ENCODE measurements at regions not wholly inside any gene's neighbourhood (a gene's known extent, or its start where the extent isn't known, plus 50 kb on each side); places are given as distances from the start of the nearest gene placed in this dataset.

DNA sequence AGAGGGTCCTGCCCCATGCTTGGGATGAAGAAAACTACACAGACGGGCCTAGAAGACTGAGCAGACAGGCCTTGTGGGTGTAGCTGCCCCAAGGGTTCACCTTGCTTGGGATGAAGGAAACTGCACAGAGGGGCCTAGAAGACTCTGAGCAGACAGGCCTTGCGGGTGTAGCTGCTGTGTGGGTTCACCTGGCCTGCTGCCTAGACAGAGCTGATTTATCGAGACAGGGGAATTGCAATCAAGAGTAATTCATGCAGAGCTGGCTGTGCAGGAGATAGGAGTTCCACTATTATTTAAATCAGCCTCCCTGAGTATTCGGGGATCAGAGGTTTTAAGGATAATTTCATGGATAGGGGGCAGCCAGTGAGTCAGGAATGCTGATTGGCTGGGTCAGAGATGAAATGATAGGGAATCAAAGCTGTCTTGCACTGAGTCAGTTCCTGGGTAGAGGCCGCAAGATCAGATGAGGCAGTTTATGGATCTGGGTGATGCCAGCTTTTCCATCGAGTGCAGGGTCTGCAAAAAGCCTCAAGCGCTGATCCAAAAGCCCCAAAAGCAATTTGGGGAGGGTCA, 341.4 kb downstream of the GALR1 start:
- no peak for DNase-seq (ENCODE audit: low spot score)

DNA sequence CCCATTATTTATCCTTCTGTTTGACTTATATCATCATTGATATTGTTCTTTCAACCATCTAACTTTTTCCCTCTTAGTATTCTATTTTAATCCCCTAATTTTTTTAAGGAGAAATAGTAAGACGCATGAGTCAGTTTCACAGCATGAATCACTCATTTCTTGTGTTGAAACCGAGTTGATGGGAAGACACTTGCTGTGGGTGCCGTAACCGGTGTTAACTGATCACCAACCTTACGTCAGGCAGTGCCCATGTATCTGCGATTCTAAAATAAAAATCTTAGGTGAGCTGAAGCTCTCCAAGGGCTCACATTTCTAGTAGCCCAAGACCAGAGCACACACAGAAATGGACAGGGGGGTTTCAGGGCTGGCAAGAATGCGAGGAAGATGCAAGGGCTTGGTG, 348.1 kb downstream of the GALR1 start:
- DNase-seq (ENCODE audit: low spot score) = no peak

DNA sequence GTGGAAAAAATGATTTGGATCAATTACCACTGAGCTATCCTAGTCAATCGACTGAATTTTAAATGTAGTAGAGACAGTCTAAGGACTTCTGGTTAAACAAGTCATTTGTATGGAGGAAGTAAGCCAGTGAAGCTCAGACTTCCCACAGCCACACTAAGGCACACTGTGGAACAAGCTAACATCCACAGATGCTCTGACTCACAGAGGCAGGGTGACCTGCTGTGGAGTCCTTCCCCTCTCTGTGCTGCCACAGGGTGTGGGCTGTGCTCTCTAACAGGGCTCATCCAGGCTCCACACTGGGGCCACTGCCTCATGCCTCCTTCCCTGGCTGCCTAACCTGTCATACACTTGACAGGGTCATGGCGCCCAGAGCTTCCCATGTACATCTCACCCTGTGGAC, 351.0 kb downstream of the GALR1 start:
- DNase-seq (ENCODE audit: low spot score) = no peak

DNA sequence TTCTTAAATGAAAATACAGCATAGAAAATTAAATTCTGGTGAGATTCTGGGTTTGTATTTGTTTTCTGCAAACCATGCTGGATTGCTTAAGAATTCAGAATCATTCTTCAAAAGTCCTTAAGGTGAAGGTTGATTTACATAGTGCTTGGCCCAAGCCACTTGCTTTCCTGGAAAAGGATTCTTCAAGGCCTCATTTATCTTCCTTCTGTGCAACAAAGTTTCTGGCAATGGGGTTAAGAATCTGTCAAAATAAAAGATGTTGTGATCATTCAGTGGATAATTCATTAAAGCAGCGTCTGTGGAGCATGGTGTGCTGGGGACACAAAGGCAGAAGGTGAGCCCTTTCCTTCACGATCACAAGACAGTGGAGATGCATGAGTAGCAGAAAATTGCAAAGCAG, 351.9 kb downstream of the GALR1 start:
- DNase-seq (ENCODE audit: low spot score) = no peak

DNA sequence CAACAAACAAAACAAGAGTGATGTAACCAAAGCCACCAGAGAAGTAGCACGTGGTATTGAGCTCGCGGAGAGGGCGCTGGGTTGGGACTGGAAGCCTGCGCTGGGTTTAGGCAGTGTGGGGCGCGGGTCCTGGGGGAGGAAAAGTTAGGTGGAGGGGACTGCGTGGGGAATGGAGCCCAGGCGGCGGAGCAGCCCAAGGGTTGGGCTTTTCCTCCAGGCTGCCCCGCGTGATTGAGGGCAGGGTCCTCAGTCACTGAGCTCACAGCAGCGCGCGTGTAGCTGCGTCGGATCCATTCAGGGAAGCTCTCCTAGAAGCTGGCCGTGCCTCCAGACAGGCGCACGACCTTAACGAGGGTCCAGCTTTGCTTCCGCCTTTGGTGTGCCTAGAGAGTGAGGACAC, 357.4 kb downstream of the GALR1 start:
- no peak for DNase-seq (ENCODE audit: low spot score)

DNA sequence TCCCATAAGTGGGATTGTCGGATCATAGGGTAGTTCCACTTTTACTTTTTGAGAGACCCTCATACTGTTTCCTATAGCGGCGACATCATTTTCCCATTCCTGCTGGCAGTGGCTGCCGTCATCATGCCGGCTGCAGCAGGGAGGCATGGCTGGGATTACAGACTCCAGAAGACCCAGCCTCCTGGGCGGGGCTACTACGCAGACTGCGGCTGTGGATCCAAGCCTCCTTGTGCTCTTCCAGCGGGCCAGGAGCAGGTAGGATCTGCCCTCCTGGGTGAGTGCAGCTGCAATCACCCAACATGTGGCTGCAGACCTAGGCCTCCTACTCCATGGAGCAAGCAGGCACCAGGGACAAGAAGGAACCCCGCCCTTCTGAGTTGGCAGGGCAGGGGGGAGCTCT, 359.2 kb downstream of the GALR1 start:
- no peak for DNase-seq (ENCODE audit: low spot score)

DNA sequence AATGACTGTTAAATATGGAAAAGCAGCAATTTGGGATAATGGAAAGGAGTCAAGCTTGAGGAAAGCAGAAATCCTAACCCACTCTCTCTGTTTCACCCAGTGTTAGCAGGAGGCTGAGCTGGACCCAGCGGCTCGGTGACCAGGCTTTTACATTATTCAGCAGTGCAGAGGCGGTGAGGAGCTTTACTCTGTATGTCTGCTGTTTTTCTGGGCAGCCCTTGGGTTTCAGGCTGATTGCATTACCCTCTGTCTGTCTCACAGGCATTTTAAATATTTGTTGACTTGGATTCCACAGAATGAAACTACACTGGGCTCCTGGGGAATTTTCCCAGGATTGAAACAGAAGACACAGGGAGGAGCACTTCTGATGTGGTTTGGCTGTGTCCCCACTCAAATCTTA, 368.0 kb downstream of the GALR1 start:
- no peak for DNase-seq (ENCODE audit: low spot score)

DNA sequence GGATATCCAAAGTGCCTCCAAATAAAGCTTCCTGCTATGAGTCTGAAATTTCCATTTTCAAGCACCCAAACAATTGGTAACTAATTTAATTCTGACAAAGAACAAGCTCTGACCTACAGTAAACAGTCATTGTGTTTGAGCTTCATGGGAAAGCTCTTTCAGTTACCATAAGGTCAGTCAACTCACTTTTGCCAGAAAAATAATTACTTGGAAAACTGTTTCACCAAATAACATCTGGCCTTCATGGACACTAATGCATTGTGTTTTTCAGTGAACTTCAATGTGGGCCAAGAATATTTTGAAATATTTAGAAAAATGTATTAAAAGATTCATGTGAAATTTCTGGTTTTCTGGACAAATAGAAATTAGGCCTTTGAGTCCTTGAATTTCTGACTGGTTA, 369.9 kb downstream of the GALR1 start:
- no peak for DNase-seq (ENCODE audit: low spot score)

DNA sequence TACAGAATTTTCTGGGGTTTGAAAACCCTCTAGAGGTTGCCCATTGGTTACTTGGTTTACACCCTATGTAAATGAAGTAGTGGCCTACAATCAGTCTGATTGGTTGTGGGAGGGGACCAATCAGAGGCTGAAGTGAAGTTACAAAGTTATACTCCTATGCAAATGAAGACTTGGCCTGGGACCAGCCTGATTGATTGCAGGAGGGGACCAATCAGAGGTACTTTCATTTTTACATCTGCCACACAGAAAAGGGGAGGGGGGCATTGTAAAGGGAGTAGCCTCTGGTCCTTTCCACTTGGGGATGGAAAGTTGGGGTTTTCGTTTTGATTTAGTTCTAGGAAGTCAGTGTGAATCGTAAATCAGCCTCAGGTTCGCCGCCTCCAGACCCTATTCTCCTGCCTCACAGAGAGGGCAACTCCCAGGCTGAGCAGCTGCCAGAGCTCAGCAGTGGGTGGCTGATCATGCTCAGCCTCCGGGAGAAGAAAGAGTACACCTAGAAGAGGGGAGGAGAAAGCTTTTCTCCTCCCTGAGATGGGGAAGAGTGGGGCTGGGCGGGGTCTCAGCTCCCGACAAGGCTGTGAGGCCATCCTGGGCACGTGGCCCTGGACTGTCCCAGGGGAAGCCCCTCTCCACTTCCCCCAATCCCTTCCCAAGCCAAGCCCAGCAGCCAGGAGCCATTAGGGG, 372.5 kb downstream of the GALR1 start:
- DNase-seq (ENCODE audit: low spot score) = no peak

DNA sequence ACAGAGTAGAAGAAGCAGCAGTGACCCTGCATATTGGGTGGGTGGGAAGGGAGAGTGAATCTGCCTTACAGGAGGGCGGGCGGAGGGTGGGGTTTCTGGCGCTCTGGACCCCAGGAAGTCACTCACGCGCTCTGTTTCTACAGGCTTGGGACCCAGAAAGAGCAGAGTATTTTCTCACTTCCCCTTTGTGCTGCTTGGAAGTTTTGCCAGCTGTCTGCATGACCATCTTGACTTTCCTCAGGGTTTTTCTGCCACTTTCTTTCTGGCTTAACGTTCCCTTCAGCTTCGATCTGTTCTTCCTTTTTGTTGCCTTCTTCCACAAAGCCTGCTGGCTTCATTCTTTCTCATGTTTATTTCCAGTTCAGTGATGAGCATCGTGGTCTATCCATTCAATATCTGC, 383.1 kb downstream of the GALR1 start:
- no peak for DNase-seq (ENCODE audit: low spot score)

DNA sequence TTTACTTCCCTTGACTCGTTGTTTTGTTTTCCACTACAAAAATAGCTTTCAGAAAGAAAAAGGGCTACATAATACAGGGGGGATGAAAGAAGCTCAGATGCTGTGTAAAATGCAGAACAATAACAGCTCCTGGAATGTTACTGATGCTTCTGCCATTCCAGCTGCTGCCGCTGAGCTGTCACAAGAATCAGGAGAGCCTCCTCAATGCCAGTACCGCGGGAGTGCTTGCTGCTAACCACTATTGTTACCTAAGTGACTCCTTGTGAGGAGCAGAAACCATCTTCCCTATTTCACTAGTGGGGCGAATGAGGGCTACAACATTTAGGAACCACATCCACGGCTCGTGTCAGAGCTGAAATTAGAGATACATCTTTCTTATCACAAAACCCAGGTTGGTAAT, 384.8 kb downstream of the GALR1 start:
- DNase-seq (ENCODE audit: low spot score) = no peak

DNA sequence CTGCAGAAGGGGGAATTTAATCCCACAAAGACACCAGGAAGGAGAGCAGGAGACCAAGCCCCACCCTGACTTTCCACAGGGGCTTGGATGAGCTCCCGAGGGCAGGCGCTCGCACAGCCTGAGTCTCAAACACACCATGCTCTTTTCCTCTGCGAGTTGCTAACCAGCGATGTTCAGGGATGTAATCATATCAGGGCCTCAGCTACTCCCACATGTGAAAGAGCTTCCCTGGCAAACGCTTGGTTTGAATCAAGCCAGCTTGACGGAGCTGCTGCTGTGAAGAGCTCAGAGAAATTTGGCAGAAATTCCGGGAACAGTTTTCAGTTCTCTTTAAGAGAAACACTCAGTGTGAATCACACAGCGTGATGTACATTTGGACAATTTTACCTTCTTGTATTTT, 385.8 kb downstream of the GALR1 start:
- no peak for DNase-seq (ENCODE audit: low spot score)

DNA sequence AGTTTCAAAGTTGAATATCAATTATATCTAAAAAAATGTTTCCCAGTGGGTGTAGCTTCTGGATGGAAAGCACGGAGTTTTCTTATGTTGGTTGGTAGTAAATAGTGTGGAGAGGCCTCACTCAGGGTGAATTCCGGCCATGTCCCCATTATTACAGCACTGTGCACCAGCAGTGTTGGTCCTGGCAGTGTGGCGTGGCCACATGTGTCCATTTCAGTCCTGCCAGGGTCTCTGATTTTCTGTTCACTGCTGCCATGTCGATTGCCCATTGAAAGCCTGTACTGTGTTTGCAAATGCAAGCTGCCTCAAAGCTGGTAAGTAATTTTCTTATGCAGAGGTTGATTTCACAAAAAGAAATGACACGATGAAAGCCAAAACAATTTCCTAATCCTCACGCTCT, 386.2 kb downstream of the GALR1 start:
- no peak for DNase-seq (ENCODE audit: low spot score)

DNA sequence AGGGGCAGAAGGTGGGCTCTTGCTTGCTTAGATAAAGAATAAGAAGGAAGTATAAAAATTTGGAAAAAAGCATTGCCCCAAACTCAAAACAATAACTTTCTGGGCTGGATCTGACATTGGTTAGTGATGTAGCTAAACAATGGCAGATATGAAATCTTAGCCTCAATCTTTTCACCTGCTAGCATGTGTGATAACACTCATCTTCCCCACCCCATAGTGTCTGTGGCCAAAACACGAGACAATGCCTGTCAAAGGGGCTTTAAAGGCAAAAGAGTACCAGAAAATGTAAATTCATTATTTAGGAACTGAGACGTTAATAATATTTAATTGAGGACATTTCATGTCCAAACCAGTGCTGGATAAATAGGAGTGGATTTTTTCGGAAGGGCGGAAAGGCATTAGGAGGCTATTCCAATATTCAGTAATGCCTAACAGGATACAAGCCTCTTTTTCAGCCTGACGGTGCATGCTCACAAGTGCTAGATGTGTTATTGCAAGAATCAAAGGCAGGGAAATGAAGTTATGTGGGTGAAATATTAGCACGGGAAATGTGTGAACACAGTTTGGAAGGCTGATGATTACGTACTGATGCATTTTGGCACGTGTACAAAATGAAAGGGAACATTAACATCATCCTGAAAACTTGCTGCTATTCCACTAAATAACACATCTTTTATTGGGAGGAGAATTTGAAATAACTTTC, 395.7 kb downstream of the GALR1 start:
- DNase-seq (ENCODE audit: low spot score) = no peak

DNA sequence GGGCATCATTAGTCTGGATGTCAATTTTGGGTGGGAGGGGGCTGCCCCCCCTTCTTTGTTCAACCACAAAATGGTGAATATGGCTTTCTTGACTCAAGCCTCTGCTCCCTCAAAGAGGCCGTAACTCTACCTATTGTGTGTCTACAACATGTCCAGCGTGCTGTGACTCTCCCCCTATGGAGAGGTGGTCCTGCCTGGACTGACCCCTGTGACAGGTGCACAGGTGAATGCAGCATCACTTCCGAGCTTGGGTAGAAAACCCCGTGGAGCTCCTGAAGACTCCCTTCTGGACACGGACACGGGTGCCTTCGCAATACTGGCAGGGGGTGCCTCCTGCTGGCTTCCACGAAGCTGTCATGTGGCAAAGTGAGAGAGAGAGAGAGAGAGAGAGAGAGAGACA, 397.8 kb downstream of the GALR1 start:
- DNase-seq (ENCODE audit: low spot score) = no peak

DNA sequence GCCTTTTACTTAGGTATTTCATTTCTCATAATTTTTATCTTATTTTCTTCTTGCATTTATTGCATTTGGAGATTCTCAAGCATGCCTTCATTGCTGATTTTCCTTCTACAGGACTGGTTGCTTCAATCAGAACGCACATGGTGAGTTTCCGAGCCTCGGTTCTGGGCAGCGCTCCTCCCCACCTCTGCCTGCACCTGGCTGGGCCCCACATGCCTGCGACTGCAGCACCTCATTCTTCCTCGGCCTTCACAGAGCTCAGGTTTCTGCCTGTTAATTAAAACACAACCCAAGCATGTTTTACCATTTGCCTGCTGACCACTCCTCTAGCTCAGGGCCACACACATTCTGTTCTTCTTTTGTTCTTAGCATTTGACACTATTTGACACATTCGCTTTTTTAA, 398.8 kb downstream of the GALR1 start:
- no peak for DNase-seq (ENCODE audit: low spot score)

DNA sequence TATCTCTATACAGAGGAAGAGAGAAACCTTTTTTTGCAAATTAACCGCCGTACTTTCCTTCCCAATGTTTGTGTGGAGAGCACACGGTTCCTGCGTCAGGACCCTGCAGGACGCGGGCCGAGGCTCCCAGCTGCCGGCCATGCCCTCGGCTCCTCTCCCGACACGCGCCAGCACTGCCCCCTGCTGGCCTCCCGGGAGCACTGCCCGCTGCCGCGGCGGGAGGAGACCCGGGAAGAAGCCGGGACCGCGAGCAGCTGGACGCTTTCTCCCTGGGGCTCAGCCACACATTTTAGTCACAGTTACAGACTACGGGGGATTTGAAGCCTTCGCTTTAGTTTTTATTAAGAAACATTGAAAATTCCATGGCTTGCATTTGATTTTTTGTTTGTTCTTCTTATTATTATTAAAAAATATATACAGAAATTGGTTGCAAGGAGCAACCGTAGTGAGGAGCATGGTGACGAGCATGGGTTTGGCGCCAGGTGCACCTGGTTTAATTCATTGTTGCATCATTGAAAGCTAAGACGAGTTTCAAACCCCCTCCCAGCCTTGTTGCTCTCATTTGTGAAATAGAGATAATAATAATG, 401.2 kb downstream of the GALR1 start:
- DNase-seq (ENCODE audit: low spot score) = peak; percentile 62

DNA sequence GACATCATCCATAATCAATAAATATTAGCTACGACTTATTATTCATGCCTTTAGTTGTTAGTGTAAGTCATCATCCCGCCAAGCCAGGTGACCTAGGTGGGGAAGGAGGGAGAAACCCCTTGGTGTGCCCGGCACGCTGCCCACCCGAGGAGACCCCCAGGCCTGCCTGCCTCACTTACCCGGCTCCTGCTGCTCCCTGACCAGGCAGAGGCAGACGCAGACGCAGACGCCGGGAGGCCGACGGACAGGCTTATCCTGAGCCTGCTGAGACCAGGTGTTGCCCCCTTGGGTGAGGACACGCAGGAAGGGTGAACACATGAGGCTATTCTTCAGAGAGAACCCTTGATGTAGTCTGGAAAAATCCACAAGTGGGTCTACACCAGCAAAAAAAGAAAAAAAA, 401.8 kb downstream of the GALR1 start:
- no peak for DNase-seq (ENCODE audit: low spot score)

DNA sequence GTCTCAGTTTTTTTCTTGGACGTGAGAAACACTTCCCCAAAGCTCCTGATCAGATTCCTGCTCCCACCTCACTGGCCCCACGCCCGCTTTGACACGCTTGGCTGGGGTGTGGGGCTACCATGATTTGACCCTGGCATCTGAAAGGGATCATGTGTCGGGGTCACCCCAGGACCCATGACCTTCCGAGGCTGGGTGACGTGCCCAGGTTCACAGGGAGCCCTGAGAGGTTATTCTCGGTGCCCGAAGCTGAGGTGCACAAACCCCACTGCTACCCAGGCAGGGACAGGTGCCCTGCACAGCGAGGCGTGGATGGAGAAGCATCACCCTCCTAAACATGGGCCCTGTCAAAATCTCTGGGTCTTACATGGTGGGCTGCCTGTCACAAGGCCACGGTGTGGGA, 404.1 kb downstream of the GALR1 start:
- no peak for DNase-seq (ENCODE audit: low spot score)

DNA sequence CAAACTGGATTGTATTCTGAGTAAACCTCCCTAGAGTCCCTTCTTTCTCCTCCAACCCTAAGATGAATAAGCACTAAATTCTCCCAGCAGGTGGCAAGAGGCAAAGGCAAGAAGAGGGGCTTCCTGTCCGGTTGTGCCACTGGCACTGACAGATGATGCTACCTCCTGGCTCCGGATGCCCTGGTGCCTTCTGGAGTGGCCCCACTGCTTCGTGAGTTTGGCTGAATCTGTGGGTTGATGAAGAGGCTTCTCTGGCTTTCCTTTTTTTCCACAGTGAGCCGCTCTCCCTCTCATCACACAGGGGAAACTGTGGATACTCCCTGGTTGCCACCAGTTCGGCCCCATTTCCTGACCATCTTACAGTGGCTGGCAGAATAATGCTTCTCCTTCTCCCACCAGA, 404.7 kb downstream of the GALR1 start:
- DNase-seq (ENCODE audit: low spot score) = no peak

DNA sequence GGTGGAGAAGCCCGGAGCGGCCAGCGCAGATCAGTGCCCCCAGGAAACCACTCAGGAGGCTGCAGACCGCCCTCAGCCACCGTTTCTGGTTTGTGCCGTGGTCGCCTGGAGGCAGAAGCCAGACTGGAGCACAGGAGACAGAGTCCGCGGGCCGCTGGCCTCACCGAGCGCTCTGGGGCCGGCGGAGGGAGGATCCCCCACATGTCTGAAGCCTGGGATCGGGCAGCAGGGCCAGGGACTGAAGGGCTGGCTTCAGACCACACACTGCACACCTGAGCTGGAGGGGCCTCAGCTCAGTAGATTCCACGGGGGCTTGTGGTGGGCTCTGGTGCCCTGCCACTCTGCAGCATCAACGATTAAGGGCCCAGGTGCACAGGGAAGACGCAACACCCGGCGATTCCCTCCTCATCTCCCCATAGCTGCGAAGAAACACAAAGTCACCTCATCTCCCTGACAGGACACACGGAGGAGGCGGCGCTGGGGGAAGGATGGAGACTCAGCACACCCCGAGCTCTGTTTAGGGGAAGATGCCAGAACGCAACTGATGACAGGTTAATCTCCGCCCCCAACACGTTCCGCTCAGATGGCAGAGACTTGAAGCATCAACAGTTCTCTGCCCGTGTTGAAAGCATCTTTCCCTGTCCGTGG, 408.1 kb downstream of the GALR1 start:
- DNase-seq (ENCODE audit: low spot score) = no peak

DNA sequence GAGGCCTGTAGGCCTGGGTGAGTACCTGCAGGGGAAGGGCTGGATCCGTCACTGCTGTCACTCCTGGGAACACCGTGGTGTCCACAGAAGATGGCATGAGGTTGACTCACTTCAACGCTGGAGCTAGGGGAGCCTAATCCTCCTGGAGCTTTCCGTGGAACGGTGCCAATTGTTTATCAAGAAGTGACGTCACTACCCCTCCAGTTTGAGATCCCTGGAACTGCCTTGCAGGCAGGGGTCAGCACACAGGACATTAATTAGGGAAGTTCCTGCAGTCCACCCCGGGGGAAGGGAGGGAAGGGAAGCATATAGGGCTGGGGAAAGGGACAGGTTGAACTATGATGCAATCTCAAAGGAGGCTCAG, 408.6 kb downstream of the GALR1 start:
- no peak for DNase-seq (ENCODE audit: low spot score)
